GM06990 (cell line): ENCODE measurements at regions not wholly inside any gene's neighbourhood (a gene's known extent, or its start where the extent isn't known, plus 50 kb on each side); places are given as distances from the start of the nearest gene placed in this dataset.

Experiments used
- DNase-seq: peaks from one replicate; pipeline ENCODE4 v3.0.0-alpha.2; 2011; ENCODE audit not compliant: insufficient read length; ENCODE audit errors: extremely low read depth
- H3K27me3 ChIP-seq: replicated peaks from 2 replicates; pipeline ENCODE4 v1.6.0; 2011; ENCODE audit warnings: low read length; ENCODE audit not compliant: control insufficient read depth, insufficient read depth
- H3K36me3 ChIP-seq: 2 replicates; pipeline ENCODE4 v1.5.1; 2011; ENCODE audit warnings: low read length; ENCODE audit not compliant: control insufficient read depth, insufficient read depth
- H3K4me3 ChIP-seq: replicated peaks from 2 replicates; pipeline ENCODE4 v1.5.1; 2011; ENCODE audit warnings: low read depth, mild to moderate bottlenecking, control low read depth, low read length
- CTCF ChIP-seq: IDR thresholded peaks from 2 replicates; pipeline ENCODE4 v1.5.1; 2011; ENCODE audit warnings: low read length, control low read depth, mild to moderate bottlenecking, inconsistent platforms; ENCODE audit not compliant: insufficient read depth, poor library complexity, severe bottlenecking

DNA sequence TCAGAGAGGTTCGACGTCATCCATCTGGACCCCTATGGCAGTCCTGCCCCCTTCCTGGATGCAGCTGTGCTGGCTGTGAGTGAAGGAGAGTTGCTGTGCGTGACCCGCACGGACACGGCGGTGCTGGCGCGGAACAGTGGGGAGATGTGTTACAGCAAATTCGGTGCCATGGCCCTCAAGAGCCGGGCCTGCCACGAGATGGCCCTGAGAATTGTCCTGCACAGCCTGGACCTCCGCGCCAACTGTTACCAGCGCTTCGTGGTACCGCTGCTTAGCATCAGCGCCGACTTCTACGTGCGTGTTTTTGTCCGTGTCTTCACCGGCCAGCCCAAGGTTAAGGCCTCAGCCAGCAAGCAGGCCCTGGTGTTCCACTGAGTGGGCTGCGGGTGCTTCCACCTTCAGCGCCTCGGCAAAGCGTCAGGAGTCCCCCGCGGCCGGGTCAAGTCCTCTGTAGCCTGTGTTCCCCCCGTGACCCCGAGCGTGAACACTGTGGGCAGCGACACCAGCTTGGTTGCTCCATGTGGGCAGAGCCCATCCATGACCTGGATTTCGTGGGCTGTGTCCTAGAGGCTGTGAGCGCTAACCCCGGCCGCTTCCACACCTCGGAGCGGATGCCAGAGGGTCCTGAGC, 186.7 kb upstream of the SLITRK2 start:
- DNase-seq = no peak
- Histone ChIP-seq H3K27me3 (no peaks in the 10 kb centered on the region), H3K4me3 (no peak overlapping the region), H3K36me3 (no peaks in the 10 kb centered on the region)
- TF ChIP-seq CTCF = no peak

GRCh38 chrX:145631461-145631951, 186.1 kb upstream of the SLITRK2 start:
- Histone ChIP-seq H3K4me3 (no peak overlapping the region), H3K27me3 (no peaks in the 10 kb centered on the region), H3K36me3 (no peaks in the 10 kb centered on the region)
- no peak for TF ChIP-seq CTCF
- no peak for DNase-seq

DNA sequence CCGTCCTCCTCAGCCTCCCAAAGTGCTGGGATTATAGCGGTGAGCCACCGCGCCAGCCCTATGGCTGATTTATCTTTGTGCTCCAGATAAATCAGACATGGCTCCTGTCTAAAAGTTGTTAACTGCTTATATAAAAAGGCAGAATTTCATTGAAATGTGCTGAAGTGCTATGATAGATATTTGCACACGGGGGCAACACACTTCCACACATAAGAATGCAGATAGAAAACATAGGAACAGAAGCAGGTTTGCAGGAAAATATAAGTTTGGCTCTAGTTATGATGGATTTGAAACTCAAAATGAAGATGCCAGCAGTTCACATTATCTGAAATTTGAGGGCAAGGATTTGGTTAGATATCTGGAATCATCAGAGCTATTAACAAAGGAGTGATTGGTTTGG, 163.1 kb upstream of the SLITRK2 start:
- Histone ChIP-seq H3K36me3 (no peaks in the 10 kb centered on the region), H3K4me3 (no peak overlapping the region), H3K27me3 (no peaks in the 10 kb centered on the region)
- TF ChIP-seq CTCF = no peak
- DNase-seq = no peak

GRCh38 chrX:145673841-145674240, 143.8 kb upstream of the SLITRK2 start:
- TF ChIP-seq CTCF = no peak
- Histone ChIP-seq H3K4me3 (no peak overlapping the region), H3K36me3 (no peaks in the 10 kb centered on the region), H3K27me3 (no peaks in the 10 kb centered on the region)
- DNase-seq = no peak

GRCh38 chrX:145677109-145677817, 140.4 kb upstream of the SLITRK2 start:
- no peak overlapping the region for H3K4me3 ChIP-seq
- H3K36me3 ChIP-seq = no peaks in the 10 kb centered on the region
- no peak for TF ChIP-seq CTCF
- no peak for DNase-seq
- no peaks in the 10 kb centered on the region for H3K27me3 ChIP-seq
